ENCODE measurements at regions not wholly inside any gene's neighbourhood (a gene's known extent, or its start where the extent isn't known, plus 50 kb on each side); places are given as distances from the start of the nearest gene placed in this dataset.

DNA sequence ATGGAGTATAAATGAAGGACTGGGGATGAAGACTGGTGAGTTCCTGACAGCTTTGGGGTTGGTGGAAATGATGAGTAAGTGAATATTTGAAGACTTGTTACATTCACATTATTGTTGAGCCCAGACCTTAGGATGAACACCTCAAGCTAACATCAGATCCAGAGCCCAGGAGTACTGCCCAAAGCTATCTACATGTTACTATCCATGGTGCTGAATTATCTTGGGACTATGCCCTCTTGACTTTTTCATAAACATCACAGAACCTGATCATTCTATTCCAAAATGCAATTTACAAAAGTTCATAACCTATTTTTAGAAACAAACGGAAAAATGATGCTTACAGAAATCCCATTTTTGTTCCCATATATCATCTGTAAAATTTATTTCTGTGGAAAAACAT, 613.3 kb downstream of the TUSC7 start:
- DNase-seq, result no peak

DNA sequence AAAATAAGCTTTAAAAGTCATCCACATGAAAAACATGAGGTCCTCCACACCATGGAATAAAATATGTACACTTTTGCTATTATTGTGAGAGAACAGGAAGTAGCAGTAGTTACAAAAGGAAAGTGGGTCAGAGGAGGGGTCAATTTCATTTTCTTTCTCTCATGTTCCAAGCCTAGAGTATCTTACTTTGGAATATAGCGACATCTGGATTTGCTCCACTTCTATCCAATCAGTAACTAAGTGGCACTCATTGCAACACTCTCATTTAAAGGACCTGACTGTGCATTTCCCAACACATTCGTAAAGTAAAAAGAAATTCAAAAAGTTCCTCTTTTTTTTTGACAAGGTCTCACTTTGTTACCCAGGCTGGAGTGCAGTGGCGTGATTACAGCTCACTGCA, 637.3 kb downstream of the TUSC7 start:
- DNase-seq, result no peak

DNA sequence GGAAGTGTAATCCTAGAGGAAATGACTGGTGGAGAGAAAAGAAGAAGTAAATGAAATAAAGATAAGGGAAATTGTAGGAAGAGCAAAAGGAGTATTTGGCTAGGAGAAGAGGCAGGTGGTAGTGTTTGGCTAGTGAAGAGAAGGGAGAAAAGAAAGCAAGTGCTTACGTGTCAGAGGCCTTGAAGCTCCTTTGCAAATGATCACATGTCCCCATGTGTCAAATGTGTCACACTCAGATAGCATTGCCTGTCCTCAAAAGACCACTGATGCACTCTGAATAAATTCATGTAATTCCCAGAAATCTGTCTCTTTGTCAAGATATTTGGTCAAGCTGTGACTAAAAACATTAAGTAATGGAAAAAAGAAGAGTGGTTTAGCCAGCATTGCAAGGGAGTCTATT, 639.3 kb downstream of the TUSC7 start:
- no peak for DNase-seq

DNA sequence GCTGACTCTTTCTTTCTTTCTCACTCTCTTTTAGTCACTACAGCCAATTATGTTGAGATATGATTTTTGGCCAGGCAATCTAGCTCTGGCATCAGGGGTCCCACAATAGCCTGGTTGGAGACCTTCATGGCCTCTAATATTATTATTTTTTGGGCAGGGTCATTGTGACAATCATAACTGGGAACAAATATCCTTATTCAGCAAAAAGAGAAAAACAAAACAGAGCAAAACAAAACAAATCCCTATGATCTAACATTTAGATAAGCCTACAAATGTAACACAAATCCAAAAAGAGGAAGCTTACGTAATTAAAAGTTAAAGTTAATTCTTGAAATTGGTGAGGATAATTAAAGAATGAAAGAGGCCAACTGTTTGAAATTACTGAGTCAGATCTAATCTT, 640.0 kb downstream of the TUSC7 start:
- no peak for DNase-seq

DNA sequence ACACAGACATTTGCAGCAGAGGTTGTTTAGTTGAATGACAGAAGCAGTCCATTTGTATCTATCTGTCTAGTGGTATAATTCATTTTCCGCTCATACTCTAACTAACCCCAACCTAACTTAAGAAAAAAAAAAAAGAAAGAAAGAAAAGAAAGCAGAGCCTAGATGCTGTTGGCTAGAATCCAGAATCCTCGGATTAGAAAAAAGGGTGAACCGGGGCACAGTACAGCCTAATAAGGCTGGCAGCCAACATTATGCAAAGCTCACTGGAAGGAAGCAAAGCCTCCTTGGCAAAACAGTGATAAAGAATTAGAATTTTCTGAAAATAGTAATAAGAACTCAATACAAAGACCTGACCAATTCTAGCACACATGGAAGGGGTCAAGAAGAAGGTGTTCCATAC, 640.8 kb downstream of the TUSC7 start:
- DNase-seq, result no peak

DNA sequence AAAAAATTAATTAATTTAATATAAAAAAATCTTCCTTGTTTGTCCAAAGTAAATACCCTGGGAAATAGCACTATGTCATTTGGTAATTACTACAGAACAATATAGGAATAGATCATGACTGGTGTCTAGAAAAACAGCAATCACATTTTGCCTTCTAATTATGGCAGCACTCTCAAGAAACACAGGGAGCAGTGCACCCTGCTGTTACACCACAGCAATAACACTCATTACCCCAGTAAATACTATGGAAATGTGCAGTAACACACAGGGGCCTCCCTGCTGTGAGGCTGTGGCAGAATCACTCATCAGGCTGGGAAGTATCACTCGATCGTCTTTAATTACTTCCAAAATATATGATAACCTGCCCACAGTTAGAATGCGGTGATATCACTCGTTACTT, 646.0 kb downstream of the TUSC7 start:
- DNase-seq, result no peak

DNA sequence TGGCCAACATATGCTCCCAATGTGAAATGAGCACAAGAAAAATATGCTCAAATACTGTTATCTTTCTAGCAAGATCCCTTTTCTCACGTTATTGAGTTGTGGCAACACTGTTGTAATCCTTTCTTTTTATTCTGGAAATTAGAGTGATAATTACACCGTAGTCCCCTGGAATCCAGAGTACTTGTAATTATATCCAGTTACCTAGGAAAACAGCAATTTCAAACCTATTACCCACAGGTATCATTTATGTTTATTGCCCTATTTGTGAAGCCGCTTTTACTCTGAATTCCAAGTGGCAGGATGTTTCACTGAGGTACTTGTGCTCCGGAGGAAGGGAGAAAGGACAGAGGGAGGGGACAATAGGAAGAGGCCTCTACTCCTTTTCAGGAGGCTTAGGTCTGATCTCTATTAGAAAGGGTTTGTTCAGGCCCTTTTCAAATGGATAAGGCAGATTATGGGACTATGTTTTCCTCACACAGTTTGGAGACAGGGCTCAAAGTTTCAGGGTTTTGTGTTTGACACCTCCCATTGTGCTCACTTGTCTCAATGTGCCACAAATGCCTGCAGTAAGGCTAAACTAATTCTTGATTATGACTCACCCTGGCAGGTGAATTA, 646.6 kb downstream of the TUSC7 start:
- DNase-seq, result no peak

DNA sequence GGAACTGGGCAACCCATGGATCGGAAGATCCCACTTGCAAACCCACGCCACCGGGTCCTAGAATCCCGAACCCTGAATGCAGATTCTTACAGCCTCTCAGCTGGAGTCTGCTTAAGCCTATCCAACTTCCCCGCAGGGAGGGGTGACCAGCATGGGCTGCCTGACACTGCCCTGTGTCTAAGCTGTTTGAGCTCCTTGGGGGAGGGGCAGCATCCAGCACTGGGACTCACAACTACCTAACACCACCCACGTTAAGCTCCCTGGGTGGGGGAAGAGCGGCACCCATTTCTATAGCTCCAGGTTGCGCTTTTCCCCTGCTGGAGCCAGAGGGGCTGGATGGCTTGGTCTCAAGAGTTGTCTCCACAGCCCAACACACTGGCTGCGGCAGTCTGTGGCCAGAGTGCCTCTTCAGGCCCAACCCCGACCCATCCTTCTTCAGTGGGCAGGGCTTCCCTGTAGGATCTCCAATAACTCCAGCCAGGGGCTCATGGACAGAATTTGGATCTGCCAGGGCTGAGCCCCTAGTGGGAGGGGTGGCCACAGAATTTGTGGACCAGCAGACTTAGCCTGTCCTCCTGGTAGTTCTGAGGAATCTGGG, 649.2 kb downstream of the TUSC7 start:
- no peak for DNase-seq

DNA sequence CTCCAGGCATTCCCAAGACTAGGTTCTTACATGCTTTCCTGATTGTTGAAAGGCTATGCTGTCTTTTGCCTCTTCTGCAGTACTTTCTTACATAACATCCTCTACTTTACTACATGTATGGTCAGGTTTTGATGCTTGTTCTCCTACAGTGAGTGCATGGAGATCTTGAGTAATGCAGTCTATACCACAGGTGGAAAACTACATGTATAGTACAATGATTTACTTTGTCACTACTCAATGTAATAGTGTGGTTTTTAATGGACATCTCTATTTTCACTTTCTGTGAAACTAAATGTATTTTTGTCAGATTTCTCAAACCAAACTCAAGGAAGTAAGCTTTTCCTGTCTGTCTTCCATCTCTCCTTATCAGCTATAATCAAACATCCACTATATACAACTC, 657.0 kb downstream of the TUSC7 start:
- no peak for DNase-seq

DNA sequence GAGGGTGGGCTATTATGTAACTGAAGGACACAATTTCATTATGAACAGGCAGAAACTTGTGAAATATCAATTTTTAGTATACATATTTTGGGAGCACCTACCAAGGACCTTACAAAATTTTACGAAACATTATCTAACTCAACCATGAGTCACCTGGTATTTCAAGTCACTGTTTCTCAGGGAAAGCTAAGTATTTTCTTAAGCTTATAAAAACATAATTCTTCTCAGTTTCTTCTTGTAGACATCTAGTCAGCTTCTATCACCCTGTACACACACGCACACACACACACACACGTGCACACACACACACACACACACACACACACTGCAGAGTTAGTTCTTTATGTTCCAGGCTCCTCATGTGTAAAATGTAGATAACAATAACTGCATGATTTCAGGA, 658.3 kb downstream of the TUSC7 start:
- no peak for DNase-seq

DNA sequence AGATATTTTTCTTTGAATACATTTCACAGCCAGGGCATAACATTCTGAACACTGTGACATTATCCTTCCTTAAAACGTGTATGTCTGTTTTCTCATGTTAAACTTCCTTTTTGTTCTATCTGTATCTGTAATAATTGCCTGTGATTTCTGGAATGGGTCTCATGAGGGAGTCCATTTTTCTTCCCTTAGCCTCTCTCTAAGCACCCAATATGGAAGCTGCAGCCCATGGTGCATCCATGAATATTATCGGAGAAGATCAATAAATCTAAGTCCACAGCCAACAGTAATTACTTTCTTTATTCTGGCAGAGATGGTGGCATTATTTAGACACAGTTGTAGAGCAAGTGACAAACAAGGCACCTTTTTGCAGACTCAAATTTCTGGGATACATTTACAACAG, 671.1 kb downstream of the TUSC7 start:
- no peak for DNase-seq

DNA sequence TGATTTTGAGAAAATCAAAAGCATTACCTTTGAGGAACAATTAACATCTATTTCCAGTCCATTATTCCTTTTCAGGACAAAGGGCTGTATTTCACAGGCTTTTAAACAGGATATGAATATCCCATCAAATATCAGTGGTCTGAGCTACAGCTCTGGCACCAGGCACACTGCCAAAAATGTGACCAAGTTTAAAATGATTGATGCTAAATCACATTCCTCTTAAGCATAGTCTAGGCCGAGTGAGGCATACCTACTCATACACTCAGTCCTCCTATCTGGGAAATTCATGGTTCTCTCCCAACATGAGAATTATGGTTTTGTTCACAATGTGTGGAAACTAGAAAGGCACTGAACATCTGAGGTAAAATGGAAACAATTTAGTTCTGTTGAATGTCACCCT, 683.5 kb downstream of the TUSC7 start:
- no peak for DNase-seq

DNA sequence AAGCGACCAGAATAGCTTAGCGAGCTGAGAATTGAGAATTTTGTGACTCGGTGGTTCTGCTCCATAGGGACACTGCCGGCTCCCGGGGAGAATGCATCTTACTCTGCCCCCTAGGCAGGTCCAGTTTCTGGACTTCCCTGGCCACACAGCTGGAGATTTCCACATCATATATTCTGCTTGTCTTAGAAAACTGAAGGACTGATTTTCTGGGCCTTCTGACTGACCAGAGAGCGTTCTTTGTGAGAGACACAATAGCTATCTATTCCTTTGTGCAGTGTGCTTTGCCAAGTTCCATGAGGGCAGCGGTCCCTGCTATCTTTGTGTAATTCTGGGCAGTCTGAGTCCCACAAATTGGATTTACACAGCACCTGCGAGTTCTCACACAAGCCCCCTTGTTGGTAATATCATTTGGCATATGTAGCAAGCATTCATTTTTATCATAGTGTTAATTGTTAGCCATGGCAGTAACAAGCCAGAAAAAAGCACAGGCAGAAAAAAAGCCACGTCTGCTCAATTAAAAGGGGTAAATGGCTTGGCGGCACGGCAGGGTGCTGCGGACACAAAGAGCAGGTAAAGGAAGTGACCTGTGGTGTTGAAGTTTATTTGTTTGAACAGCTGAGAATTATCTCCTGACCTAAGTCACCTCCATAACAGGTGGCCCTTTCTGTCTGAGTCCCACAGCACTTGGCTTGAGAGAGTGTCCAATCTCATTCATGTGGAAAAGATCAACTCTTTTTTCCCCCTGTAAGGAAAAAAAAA, 688.7 kb downstream of the TUSC7 start:
- no peak for DNase-seq

DNA sequence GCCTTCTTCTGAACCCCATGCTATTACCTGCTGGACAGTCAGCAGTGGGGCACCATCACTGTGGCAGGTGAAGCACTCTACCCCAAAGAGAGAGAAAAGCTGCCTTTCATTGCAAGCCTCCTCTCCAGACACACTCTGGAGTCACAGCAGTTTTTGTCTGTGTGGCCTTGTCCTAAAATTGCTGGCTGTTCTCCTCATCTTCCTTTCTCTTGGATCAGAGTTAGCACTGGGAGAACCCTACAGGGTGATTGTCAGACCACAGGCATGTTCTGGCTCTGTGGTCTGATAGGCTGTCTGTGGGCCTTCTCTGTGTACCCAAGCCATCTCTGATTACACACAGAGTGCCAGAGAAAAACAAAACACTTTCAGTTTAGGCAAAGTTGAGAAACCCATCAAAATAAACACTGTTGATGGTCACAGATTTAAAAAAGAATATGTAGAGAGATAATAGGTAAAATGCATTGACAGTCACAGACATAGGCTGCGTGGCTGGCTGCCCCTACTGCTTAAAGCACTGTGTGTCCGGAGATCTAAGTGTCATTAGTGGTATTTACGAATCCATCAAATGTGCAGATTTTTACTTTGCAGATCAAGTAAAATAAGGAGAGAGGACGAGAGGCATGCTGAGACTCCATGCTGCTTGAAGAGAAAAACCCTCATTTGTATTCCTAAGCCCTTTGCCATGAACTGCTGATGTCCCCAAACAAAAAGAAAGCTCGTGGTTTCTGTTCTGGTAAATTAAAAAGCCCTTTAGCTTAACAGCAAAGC, 689.9 kb downstream of the TUSC7 start:
- DNase-seq, result no peak

DNA sequence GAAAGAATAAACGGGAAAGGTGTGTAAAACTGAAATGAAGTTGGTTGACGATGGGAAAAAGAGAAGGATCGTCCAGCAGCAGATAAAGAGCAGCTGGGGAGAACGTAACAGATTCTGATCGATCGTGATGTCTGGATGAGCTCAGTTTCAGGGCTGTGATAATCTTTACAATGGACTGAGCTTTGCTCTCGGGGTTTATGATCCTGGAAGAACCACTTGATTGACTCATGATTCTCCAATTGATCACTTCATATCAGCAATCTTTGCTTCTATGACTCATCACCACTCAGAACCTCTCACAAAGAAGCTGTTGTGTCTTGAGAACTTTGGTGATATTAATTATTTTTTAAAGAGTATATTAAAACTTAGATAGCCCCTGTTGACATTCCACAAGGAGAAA, 690.7 kb downstream of the TUSC7 start:
- no peak for DNase-seq

DNA sequence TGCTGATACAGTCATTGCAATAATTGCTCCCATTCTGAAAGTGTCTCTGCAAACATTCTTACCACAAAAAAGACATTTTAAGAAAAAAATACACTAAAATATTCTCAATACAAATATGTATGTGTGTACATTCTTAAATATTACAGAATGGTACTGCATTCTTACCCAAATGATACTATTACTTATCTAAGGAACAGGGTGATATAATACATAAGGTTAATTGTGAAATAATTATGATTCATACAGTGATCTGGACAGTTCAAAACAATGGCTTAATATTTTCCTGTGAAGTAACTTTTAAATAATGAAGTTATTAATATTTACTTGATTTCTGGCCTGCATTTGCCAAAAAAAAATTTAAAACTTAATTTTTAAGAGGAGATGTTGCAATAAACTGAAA, 694.6 kb downstream of the TUSC7 start:
- no peak for DNase-seq

DNA sequence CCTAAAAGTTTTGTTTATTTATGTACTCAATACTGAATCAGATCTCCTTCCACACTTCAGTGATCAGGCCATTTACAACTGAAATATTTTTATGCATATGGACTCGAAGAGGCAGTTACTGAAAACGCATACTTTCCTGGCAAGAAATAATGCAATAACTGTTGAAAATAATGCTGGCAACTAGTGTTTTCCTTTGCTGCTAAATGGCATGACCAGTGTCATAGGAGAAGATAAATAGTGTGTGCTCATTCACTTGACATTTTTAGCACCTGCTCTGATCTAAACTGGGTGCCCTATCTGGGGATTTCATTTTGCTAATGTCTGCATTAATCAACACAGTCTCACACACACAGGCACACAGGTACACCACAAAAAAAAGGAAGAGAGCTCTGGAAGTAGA, 695.2 kb downstream of the TUSC7 start:
- no peak for DNase-seq

DNA sequence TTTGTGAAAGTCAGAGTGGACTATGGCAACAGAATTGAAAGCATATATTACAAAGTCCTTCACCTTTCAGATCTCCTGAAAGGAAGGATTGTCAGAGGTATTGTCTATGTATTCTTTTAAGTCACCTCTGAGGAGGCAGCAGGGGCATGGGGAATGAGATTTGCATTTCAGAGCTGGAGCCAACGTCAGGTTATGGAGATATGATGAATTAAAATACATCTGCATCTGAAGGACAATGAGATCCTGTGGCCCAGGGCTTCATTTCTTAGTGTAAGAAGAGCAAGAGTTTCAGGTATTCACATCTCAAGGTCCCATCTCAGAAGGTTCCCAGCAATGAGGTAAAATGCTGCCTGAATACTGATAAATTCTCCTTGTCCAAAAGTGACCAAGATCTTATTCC, 695.8 kb downstream of the TUSC7 start:
- no peak for DNase-seq

DNA sequence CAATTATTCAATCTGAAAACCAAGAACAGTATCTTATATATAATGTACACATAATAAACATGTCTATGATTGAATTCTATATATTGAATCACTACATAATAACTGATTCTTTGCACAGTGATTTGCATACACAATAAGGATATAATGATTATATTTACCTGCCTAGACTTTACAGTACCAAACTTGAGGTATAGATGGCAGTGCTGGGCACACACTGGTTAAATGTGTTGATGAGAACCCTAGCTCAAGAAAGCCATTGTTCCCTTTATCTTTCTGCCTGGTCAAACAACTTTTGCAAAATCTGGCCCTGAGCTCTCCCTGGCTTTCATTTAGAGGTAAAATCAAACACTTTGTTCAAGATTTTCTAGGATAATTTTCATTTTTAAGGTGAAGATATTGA, 697.7 kb downstream of the TUSC7 start:
- DNase-seq, result no peak

DNA sequence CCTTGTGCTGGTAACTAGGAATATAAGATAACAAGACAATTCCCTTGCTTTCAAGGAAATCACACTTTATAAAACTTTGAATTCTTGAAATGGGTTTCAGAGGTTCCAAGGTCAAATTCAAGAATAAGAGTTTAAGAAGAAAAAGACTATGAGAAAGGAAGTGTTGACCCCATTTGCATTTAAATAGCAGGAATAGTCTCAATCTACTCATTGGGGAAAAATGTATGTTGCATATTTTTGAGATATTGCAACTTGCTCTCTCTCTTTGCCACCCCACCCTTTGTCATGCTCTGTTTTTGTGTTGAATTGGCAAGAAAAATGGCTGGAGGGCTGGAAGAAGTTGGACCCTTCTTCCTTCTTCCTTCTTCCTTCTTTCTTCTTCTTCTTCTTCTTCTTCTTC, 699.2 kb downstream of the TUSC7 start:
- DNase-seq, result no peak

DNA sequence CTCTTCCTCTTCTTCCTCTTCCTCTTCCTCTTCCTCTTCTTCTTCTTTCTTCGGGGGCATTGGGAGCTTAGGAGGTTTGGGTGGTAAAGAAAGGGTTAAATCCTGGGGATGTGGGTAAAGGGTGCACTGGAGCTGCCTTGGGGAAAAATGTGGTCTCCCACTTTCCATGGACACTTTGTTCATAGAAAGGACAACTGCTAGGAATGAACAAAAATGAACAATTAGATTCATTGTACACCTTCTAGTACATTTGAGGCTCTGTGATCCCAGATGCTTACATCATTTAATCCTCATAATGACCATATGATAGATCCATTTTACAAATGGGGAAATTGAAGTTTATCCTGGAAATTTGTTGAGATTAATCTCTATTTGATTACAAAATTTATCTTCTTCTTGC, 699.7 kb downstream of the TUSC7 start:
- DNase-seq, result no peak

DNA sequence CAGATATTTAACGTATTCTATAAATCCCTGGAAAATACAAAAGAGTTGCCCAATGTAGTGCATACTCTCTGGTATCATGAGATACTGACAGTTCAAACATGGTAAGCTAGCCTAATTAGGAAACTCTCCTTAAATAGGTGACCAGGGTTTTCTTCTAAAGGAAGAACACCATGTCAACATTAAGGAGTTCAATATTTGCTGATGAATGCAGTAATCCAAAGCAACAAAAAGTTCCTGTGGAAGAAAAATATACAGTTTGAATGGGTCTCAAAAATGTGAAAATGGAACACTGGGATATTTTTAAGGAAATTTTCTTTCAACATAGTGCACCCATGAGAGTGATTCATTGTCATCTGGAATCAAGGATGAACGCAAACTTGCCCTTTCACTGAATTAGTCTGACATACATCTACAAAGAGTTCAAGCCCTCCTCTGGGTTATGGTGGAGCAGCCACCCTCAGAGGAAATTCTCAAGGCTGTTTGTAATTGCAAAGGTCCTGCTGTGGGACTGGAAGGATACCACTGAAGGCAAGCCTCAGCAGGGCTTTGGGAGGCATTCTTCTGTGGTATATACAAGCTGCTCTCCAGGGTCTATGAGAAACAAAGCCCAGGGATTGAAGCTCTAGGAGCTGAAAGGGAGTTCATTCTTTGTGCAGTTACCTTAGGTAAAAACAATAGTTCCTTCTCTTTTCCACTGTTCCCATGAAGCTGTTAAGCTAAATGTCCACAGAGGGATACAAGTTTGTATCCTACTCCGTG, 700.3 kb downstream of the TUSC7 start:
- DNase-seq, result no peak

DNA sequence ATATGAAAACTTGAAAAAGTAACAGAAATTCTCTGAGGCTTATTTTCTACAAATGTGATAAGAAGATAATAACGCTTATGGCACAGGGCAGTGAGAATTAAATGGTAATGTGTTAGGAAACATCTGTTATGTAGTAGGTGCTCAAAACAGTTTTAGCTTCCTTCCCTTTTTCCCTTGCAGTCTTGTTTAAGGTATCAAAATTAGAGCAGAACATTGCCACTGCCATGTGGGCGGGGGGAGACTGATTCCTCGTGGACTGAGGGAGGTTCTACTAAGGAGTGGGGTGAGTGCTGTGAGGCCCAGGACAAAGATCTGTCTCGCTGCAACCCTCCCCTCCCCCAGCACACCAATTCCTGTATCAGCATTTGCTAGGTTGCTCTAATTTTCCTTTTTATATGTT, 702.4 kb downstream of the TUSC7 start:
- DNase-seq, result no peak
